ENCODE measurements at regions not wholly inside any gene's neighbourhood (a gene's known extent, or its start where the extent isn't known, plus 50 kb on each side); places are given as distances from the start of the nearest gene placed in this dataset.

DNA sequence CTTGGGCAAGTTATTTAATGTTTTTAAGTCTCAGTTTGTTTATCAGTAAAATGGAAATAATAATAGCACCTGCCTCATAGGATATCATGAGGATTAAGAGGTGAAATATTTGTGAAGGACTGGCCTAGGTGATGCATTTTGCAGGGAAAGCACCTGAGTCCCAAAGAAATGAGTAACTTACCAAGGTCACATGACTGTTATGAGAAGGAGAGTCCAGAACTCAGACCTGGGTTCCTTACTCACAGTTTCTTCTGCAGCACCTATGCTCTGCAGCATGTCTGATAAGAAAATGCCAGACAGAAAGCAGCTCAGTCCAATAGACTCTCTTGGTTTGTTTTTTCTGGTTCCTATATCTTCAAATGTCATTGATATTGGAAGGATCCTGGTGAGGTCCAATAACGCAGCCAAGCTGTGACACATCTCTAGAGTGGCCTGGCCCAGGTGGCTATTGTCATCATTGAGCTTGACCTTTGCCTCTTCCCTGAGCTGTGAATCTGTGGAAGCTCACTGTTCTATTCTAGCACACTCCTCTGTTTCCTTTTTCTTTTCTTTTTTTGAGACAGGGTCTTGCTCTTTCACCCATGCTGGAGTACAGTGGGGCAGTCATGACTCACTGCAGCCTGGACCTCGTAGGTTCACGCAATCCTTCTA is 174.7 kb upstream of the NAV2 start:
- TF ChIP-seq TCF12 (IDR thresholded peaks at IDR 0.05; ENCODE audit: low read depth) (no peak), TEAD4 (IDR thresholded peaks at IDR 0.05) (no peak), CREB1 (IDR thresholded peaks at IDR 0.05; ENCODE audit: low read depth) (no peak), EP300 (IDR thresholded peaks at IDR 0.05; ENCODE audit: borderline replicate concordance) (no peak), RAD21 (IDR thresholded peaks at IDR 0.05; ENCODE audit: low read depth) (no peak), FOXM1 (IDR thresholded peaks at IDR 0.05; ENCODE audit: borderline replicate concordance, low read depth) (no peak), EGR1 (IDR thresholded peaks at IDR 0.05) (no peak), ZBTB7A (IDR thresholded peaks at IDR 0.05; ENCODE audit: low read depth) (no peak), YY1 (IDR thresholded peaks at IDR 0.05; ENCODE audit: low read depth) (no peak), NFIC (IDR thresholded peaks at IDR 0.05) (no peak), CEBPB (IDR thresholded peaks at IDR 0.05) (no peak)
- TF ChIP-seq, protein P1, sequence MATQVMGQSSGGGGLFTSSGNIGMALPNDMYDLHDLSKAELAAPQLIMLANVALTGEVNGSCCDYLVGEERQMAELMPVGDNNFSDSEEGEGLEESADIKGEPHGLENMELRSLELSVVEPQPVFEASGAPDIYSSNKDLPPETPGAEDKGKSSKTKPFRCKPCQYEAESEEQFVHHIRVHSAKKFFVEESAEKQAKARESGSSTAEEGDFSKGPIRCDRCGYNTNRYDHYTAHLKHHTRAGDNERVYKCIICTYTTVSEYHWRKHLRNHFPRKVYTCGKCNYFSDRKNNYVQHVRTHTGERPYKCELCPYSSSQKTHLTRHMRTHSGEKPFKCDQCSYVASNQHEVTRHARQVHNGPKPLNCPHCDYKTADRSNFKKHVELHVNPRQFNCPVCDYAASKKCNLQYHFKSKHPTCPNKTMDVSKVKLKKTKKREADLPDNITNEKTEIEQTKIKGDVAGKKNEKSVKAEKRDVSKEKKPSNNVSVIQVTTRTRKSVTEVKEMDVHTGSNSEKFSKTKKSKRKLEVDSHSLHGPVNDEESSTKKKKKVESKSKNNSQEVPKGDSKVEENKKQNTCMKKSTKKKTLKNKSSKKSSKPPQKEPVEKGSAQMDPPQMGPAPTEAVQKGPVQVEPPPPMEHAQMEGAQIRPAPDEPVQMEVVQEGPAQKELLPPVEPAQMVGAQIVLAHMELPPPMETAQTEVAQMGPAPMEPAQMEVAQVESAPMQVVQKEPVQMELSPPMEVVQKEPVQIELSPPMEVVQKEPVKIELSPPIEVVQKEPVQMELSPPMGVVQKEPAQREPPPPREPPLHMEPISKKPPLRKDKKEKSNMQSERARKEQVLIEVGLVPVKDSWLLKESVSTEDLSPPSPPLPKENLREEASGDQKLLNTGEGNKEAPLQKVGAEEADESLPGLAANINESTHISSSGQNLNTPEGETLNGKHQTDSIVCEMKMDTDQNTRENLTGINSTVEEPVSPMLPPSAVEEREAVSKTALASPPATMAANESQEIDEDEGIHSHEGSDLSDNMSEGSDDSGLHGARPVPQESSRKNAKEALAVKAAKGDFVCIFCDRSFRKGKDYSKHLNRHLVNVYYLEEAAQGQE (IDR thresholded peaks at IDR 0.05; ENCODE audit: low read depth): no peak
- TF ChIP-seq, protein P2, sequence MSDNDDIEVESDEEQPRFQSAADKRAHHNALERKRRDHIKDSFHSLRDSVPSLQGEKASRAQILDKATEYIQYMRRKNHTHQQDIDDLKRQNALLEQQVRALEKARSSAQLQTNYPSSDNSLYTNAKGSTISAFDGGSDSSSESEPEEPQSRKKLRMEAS (IDR thresholded peaks at IDR 0.05): no peak
- TF ChIP-seq, protein P3, sequence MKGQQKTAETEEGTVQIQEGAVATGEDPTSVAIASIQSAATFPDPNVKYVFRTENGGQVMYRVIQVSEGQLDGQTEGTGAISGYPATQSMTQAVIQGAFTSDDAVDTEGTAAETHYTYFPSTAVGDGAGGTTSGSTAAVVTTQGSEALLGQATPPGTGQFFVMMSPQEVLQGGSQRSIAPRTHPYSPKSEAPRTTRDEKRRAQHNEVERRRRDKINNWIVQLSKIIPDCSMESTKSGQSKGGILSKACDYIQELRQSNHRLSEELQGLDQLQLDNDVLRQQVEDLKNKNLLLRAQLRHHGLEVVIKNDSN (IDR thresholded peaks at IDR 0.05): no peak

DNA sequence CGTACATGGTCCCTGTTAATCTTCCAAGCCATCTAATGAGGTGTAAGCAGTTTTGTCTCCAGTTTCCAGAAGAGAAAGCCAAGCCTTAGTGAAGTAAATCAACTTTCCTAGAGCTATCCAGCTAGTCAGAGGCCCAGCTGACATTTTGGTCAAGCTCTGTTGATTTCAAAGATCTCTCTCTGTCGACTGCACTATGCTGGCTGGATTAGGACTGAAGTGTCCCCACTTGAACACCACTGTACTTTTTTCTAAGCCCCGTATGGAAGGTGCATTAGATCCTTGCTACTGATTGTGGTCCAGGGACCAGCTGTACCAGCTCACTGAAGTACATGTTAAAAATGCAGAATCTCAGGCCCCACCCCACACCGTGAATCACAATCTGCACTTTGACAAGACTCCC is 176.5 kb upstream of the NAV2 start:
- TF ChIP-seq YY1 (IDR thresholded peaks at IDR 0.05; ENCODE audit: low read depth) (no peak), NFIC (IDR thresholded peaks at IDR 0.05) (no peak), CEBPB (IDR thresholded peaks at IDR 0.05) (no peak), RAD21 (IDR thresholded peaks at IDR 0.05; ENCODE audit: low read depth) (no peak), TEAD4 (IDR thresholded peaks at IDR 0.05) (no peak), TCF12 (IDR thresholded peaks at IDR 0.05; ENCODE audit: low read depth) (no peak), ZBTB7A (IDR thresholded peaks at IDR 0.05; ENCODE audit: low read depth) (no peak), TAF1 (IDR thresholded peaks at IDR 0.05; ENCODE audit: low read depth) (no peak), FOXM1 (IDR thresholded peaks at IDR 0.05; ENCODE audit: borderline replicate concordance, low read depth) (no peak), EGR1 (IDR thresholded peaks at IDR 0.05) (no peak), CREB1 (IDR thresholded peaks at IDR 0.05; ENCODE audit: low read depth) (no peak), EP300 (IDR thresholded peaks at IDR 0.05; ENCODE audit: borderline replicate concordance) (no peak)
- TF ChIP-seq, protein P3 (IDR thresholded peaks at IDR 0.05): no peak
- TF ChIP-seq, protein P2 (IDR thresholded peaks at IDR 0.05): no peak
- TF ChIP-seq, protein P1 (IDR thresholded peaks at IDR 0.05; ENCODE audit: low read depth): no peak

DNA sequence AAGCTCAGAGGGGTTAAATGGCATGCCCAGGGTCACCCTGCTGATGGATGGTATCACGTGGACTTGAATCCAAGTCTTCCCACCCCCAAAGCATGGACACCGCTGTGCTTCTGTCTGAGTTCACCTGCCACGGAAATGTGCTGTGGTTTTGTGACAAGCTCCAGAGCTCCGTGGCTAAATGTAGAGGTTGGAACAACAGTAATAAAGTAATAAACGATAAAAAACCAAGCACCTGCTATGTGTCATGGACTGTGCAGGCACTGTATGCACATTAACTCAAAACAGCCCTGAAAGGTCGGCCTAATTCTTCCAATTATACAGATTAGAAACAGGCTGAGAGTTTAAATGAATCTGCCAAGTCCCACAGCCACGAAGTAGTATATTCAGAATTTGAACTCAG is 182.1 kb upstream of the NAV2 start:
- TF ChIP-seq YY1 (IDR thresholded peaks at IDR 0.05; ENCODE audit: low read depth) (no peak), EGR1 (IDR thresholded peaks at IDR 0.05) (no peak), FOXM1 (IDR thresholded peaks at IDR 0.05; ENCODE audit: borderline replicate concordance, low read depth) (no peak), TCF12 (IDR thresholded peaks at IDR 0.05; ENCODE audit: low read depth) (no peak), EP300 (IDR thresholded peaks at IDR 0.05; ENCODE audit: borderline replicate concordance) (no peak), NFIC (IDR thresholded peaks at IDR 0.05) (no peak), RAD21 (IDR thresholded peaks at IDR 0.05; ENCODE audit: low read depth) (no peak), CEBPB (IDR thresholded peaks at IDR 0.05) (no peak), TAF1 (IDR thresholded peaks at IDR 0.05; ENCODE audit: low read depth) (no peak), CREB1 (IDR thresholded peaks at IDR 0.05; ENCODE audit: low read depth) (no peak), ZBTB7A (IDR thresholded peaks at IDR 0.05; ENCODE audit: low read depth) (no peak), TEAD4 (IDR thresholded peaks at IDR 0.05) (no peak)
- TF ChIP-seq, protein P1 (IDR thresholded peaks at IDR 0.05; ENCODE audit: low read depth): no peak
- TF ChIP-seq, protein P3 (IDR thresholded peaks at IDR 0.05): no peak
- TF ChIP-seq, protein P2 (IDR thresholded peaks at IDR 0.05): no peak

Measured in Ishikawa (cell line).